Suprapubic skin (tissue), 3 donors: ENCODE measurements at regions not wholly inside any gene's neighbourhood (a gene's known extent, or its start where the extent isn't known, plus 50 kb on each side); places are given as distances from the start of the nearest gene placed in this dataset.

Experiments
- CTCF ChIP-seq, 2 donors: fragments of 200-600 bp in 1 of 2; fragments of 450-650 bp in 1 of 2; sonication (generic) in 1 of 2; IDR thresholded peaks; one replicate each; pipeline ENCODE4 v1.5.1; 2016 to 2019; ENCODE audit warnings: antibody characterized with exemption in 2 of 2, mild to moderate bottlenecking in 1 of 2, moderate library complexity in 1 of 2
- EP300 ChIP-seq: sonication (generic); formaldehyde crosslinking; IDR thresholded peaks from one replicate; pipeline ENCODE4 v1.6.1; 2017; ENCODE audit warnings: antibody characterized with exemption
- POLR2A ChIP-seq, 2 donors: fragments of 450-650 bp; IDR thresholded peaks; one replicate each; pipeline ENCODE4 v1.6.1; 2017; ENCODE audit warnings: antibody characterized with exemption in 2 of 2, mild to moderate bottlenecking in 2 of 2, moderate library complexity in 2 of 2

DNA sequence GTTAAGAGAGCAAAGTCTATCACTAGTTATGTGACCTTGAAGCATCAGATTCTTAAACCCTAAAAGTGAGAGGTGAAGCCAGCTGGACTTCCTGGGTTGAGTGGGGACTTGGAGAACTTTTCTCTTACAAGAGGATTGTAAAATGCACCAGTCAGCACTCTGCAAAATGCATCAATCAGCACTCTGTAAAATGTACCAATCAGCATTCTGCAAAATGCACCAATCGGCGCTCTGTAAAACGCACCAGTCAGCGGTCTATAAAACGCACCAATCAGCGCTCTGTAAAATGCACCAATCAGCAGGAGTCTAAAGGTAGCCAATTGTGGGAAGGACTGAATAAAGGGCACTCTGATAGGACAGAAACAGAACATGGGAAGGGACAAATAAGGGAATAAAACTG is 291.6 kb upstream of the FAM98A start:
- TF ChIP-seq CTCF (IDR thresholded peaks at IDR 0.05) (no peak), POLR2A (IDR thresholded peaks at IDR 0.05) (no peak), EP300 (no peak)
